GM10248 (cell line): ENCODE measurements at regions not wholly inside any gene's neighbourhood (a gene's known extent, or its start where the extent isn't known, plus 50 kb on each side); places are given as distances from the start of the nearest gene placed in this dataset.

Experiments used
- CTCF ChIA-PET: fragments of 300-600 bp; sonication (Branson Sonifier 250); formaldehyde crosslinking; extraction: SDS; loops from one replicate; lab custom pipeline; 2021; ENCODE audit warnings: antibody characterized with exemption; lab: Yijun Ruan, JAX
- POLR2A ChIA-PET: fragments of 350-650 bp; sonication (Branson Sonifier 250); formaldehyde crosslinking; extraction: SDS; loops from one replicate; lab custom pipeline; 2020; ENCODE audit warnings: antibody characterized with exemption; lab: Yijun Ruan, JAX
- DNase-seq: peaks from one replicate; pipeline ENCODE4 v3.0.0; 2012; ENCODE audit errors: extremely low spot score
- CTCF ChIP-seq: IDR thresholded peaks from 2 replicates; pipeline ENCODE4 v1.5.1; 2012; ENCODE audit warnings: mild to moderate bottlenecking, low read depth; ENCODE audit errors: extremely low read depth, missing control alignments, control extremely low read depth

- ChIA-PET CTCF (interaction anchor here (1.2 to 1.6 kb wide), 2 partner anchors 14 to 150 kb away, joined by 3 read pairs; no protein-coding TSS in a partner anchor), POLR2A (no interaction called here)
- TF ChIP-seq CTCF = no peak
- DNase-seq = no peak
Observed at GRCh38 chr6:24054388-24054787, 71.6 kb upstream of the NRSN1 start.

GRCh38 chr6:24056567-24056966 lies 69.4 kb upstream of the NRSN1 start:
- TF ChIP-seq CTCF = no peak
- ChIA-PET POLR2A (no interaction called here), CTCF (interaction anchor here (1.5 kb wide), 1 partner anchor 8 kb away, joined by 10 read pairs; no protein-coding TSS in a partner anchor)
- DNase-seq = no peak

- CTCF ChIA-PET = interaction anchor here (0.9 kb wide), 1 partner anchor 22 kb away, joined by 3 read pairs; no protein-coding TSS in a partner anchor
Observed at GRCh38 chr6:24057030-24057429, 69.0 kb upstream of the NRSN1 start.

GRCh38 chr6:24060982-24061754 lies 64.8 kb upstream of the NRSN1 start:
- POLR2A ChIA-PET = no interaction called here
- CTCF ChIA-PET = interaction anchor here (1.5 kb wide), 1 partner anchor 145 kb away, joined by 3 read pairs; no protein-coding TSS in a partner anchor
- DNase-seq = peak; percentile 36
- no peak for TF ChIP-seq CTCF

More at GRCh38 chr6:24057030-24057429, 69.0 kb upstream of the NRSN1 start:
- POLR2A ChIA-PET = no interaction called here
- no peak for DNase-seq
- TF ChIP-seq CTCF = no peak

GRCh38 chr6:24064106-24064505 lies 61.9 kb upstream of the NRSN1 start:
- CTCF ChIA-PET = interaction anchor here (0.9 to 3.1 kb wide), 3 partner anchors 8 to 210 kb away, joined by 3 to 16 read pairs (median 10); no protein-coding TSS in a partner anchor
- TF ChIP-seq CTCF = peak; percentile 41
- POLR2A ChIA-PET = no interaction called here
- no peak for DNase-seq

GRCh38 chr6:24064832-24065231 lies 61.2 kb upstream of the NRSN1 start:
- TF ChIP-seq CTCF = no peak
- ChIA-PET CTCF (interaction anchor here (2.5 to 3.1 kb wide), 2 partner anchors 9 to 209 kb away, joined by 10 to 16 read pairs; no protein-coding TSS in a partner anchor), POLR2A (no interaction called here)
- DNase-seq = no peak
